Embryonic facial prominence (tissue), 1 donor: ENCODE measurements at regions not wholly inside any gene's neighbourhood (a gene's known extent, or its start where the extent isn't known, plus 50 kb on each side); places are given as distances from the start of the nearest gene placed in this dataset.
"Not testable (repeated sequence)": the region's sequence is repeated elsewhere in the genome, so short reads cannot be mapped to it uniquely, and the experiment has no call there.

Experiments used
- DNase-seq: peaks from one replicate; pipeline ENCODE4 v3.0.0-alpha.2; 2016; ENCODE audit errors: extremely low spot score

DNA sequence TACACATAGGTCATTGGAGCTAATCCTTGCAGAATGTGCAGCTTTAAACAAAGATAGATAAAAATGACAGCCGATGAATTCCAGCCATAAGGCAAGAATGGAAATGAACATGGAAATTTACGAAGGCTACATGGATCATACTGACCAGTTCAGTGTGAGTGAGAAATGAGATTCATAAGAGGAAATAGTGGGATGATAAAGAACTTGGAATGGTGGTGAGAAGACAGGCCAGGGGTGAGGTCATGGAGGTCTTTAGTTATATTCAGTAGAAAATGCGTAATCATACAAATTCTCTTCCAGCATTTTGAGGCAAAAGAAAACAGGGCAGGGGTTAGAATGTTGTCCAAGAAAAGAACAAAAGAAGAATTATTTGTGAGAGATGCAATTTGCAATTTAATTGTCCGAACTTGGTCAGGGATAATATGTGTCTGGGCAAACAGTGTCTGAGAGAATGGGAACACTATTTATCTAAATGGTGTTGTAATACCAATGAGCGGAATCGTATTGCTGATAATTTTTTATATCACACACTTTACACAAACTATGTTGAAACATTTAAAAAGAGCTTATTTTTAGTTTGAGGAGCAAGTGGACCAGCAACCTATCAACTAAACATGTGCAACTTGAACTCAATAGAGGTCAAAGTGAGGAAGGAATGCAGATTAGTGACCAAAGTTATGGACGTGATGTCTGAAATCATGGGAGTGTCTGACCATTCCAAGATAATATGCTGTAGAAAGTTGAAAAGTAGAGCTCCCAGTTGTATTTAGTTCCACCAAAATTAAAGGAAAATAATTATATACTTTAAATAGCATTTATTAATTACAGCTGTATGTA, 739.0 kb upstream of the NCAM2 start:
- DNase-seq, result no peak

DNA sequence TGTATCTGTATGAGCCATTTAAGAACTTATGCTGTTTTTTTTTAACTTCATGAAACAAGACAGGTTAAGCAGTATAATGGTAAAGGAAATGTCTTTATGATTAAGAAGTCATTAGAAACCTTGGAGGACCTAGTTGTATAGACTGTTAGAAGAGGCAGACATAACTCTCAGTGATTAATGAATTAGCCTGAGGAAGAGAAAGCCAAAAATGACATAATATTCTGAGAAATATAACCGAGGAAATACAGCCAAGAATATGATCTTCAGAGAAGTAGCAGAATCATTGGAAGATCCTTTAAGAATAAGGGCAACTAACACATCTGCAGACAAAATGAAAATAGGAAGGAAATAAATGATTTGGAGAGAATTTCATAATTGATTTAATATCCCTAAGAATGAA, 738.1 kb upstream of the NCAM2 start:
- DNase-seq, result no peak

DNA sequence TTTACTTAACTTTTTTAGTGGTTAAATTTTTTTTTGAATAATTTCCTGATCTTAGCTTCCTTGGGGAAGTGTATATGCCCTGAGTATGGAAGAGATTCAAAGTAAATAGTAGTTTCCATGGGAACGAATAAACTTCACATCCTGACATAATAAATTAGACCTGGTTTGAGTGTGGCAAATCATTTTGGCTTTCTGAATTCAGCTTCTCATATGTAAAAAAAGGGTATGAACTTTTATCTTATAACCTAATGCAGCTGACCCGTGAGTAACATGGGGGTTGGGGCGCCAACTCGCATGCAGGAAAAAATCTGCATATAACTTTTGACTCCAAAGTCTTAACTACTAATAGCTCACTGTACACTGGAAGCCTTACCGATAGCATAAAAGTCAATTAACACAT, 736.8 kb upstream of the NCAM2 start:
- no peak for DNase-seq

DNA sequence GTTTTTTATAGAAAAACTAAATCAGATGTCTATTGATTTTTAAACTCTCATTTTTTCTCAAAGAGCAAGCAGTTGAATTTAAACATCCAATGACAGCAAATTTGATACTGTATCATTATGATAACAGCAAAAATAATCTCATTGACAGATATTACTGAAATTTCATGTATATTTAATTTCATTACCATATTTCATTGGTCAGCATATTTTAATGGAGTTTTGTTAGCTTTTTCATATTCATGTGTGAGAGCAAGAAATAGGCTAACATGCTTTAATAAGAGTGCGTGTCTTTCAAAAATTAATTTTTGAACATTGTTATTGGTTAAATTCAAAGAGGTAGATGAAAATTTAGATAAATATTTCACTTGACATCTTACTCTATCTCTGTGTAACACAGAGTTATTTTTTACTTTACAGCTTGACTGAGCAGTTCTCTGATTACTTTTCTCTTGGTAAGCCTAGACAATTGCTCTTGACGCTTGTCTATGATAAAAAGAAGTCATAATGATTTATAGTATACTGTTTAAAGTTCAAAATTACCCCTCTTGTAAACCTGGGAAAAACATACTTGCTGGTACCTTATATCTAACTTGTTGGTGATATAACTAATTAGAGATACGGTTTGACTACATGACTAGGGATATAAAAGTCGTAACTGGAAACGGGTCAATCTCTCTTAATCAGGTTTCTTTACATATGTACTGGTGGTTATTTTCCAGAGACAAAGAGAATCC, 732.3 kb upstream of the NCAM2 start:
- no peak for DNase-seq

DNA sequence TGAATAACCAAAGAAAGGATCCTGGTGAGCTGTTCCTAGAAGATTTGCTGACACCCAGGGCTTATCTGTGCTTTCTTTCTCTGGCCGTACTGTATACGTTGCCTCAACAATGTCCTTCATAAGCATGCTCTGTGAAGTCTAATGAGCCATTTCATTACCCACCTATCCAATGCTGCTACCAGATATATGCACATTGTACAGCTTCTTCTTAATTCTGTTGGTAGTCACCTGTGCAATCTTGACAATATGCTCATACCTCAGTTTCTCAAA, 731.8 kb upstream of the NCAM2 start:
- DNase-seq, result no peak

DNA sequence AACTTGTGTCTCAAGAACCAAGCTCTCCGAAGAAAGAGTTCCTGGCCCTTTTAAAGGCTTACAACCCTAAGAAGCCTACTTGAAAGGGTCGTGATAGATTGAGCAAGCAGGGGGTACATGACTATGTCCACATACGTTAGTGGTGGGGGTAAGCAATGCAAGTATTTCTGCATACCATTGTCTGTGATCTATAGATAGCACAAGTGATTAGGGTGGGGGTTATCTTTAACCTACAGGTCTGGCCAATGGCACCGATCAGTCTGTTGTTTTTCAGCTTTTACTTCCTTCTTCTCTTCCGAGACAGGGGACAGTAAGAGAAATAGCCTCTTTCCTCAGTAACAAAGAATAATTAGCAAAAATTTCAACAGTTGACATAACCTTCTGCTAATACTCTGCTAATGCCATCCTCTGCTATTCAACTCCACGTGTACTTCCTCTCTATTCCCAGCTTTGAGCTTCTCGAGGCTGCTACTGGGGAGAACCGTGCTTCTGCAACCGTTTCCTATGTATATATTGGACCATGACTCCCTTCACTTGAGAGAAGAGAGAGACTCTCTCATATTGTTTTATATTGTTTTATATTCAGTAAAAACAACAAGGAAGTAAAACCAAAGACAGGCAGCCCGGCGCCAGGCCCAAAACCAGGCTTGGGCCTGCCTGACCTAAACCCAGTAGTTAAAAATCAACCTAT, 727.7 kb upstream of the NCAM2 start:
- no peak for DNase-seq

DNA sequence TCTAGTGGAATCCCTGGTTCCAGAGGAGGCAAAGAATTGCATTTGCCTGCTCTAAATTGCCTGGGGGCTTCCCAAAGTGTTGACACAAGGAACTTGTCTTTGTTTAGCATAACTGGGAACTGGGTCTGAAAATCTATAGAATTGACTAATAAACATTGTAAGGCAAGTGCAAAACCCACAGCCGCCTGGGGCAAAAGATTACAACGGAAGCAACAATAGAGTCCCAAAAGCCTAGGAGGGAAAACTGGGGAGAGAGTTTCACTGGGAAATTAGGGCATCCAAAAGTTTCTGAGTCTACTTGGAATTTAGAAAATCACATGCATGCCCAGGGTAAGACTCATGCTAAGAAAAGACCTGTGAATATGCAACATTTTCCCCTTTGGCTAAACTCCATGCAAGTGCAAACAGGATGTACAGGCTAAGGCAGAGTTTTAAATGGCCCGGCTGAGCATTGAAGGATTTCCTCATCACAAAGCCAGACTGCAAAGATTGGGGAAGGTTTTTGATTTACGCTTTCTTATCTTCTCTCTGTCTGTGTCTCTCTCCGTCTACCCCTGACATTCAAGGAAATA, 725.3 kb upstream of the NCAM2 start:
- no peak for DNase-seq

DNA sequence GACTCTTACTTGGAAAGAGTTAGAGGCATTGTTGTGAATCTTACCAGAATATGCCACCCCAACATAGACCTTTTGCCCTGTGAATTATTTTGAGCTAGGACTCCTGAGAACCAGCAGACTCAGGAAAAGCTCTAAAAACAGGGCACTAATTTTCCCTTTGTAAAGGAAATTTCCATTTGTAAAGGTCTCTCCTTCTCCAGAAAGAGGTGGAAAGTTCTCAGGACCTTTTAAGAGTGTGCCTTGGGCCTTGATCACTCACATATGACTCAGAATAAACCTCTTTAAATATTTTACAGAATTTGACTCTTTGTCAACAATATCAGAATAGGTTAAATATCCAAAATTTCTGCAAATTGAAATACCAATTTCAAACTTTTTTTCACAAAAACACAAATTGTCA, 721.8 kb upstream of the NCAM2 start:
- DNase-seq, result no peak

DNA sequence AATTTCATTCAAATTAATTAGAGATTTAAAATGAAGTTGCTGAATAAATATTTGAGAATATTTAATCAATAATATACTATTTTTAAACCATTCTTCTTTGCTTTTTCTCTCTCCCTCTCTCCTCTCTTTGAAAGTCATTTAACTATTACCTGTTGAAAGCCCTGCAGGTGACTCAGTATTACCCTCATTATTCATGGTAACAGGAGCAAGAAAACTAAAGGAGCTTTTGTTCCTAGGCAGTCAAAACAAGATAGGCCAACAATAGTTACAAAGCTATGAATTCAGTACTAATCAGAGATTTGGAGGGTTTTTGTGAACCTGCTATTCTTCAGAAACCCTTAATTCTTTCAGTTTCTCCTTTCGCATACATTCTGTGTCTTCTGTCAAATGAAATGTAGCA, 721.3 kb upstream of the NCAM2 start:
- no peak for DNase-seq

DNA sequence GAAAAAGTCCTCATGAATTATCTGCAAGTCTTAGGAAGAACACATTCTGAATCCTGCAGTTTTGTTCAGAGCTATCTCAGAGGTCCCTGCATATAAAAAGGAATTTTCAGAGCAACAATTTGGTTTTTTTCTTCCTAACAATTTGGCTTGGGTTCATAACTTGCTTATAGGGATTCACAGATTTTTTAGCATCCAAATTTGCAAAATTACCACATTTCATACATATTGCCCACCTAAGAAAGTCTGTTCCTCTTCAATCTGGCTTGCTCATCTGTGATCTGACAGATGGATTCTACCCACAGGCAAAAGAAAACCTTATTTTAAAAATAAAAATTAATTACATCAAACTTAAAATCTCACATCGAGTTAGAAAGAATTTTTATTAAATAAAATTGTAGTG, 714.4 kb upstream of the NCAM2 start:
- no peak for DNase-seq

DNA sequence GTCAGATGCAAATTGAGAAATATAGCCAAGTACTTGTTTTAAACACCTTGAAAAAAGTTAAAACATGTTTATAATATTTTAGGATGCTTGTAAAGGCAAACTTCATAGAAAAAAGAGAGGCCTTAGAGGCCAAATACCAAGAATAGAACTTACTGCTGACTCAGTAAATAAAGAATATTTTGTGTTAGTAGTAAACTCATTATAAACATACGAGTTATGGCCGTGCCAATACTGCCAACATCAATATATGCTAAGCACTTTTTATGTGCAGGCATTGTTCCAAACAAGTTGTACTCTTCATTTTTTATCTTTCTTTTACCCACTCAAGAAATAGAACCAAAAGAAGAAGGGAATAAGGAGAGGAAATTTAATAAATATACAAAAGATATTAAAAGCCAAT, 705.9 kb upstream of the NCAM2 start:
- no peak for DNase-seq

DNA sequence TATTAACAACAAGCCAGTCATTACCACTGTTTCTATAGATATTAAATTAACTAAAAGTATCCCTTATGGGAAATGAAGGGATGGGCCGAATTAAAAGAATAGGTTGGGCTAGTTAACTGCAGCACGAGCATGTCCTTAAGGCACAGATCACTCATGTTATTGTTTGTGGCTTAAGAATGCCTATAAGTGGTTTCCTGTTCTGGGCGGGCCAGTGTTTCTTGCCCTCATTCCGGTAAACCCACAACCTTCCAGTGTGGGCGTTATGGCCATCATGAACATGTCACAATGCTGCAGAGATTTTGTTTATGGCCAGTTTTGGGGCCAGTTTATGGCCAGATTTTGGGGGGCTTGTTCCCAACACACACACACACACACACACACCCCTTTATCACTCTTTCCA, 705.4 kb upstream of the NCAM2 start:
- not testable (repeated sequence) for DNase-seq

DNA sequence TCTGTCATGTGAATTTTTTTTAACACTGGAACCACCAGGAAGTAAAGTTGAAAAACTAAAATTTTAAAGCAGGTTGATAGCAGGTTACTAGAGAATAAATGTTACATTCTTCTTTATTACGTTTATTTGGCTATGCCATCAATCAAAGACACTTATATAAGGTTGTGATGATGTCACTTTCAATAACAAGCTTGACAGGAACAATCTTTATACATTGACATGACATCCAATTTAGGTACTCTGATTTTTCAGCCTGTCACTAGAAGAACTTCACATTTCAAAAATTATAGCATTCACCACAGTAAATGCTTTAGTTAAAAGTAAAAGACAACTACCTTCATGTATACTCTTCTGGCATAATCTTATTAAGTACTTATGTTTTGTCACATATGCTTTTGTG, 696.8 kb upstream of the NCAM2 start:
- DNase-seq, result no peak

DNA sequence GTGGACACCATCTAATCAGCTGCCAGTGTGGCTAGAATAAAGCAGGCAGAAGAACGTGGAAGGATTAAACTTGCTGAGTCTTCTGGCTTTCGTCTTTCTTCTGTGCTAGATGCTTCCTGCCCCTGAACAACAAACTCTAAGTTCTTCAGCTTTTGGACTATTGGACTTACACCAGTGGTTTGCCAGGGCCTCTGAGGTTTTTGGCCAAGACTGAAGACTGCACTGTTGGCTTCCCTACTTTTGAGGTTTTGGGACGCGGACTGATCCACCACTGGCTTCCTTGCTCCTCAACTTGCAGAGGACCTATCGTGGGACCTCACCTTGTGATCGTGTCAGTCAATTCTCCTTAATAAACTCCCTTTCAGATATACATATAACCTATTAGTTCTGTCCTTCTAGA, 696.1 kb upstream of the NCAM2 start:
- DNase-seq, result no peak

DNA sequence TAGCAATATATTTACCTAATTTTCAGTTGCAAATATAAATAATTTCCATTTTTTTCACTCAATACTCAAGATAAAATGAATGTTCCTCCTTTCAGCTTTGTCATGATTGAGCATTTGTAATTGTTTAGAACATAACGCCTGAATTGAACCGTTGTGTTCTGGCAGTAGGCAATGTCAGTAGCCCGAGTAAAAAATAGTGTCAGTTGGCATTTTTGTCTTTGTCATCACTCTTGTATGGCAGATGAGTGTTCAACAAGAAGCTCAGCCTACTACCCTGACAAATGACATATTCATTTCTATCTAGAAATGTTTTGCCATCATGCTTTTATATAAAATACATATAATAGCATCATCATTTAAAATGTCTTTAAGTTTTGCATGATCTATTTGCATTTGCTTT, 691.4 kb upstream of the NCAM2 start:
- no peak for DNase-seq

DNA sequence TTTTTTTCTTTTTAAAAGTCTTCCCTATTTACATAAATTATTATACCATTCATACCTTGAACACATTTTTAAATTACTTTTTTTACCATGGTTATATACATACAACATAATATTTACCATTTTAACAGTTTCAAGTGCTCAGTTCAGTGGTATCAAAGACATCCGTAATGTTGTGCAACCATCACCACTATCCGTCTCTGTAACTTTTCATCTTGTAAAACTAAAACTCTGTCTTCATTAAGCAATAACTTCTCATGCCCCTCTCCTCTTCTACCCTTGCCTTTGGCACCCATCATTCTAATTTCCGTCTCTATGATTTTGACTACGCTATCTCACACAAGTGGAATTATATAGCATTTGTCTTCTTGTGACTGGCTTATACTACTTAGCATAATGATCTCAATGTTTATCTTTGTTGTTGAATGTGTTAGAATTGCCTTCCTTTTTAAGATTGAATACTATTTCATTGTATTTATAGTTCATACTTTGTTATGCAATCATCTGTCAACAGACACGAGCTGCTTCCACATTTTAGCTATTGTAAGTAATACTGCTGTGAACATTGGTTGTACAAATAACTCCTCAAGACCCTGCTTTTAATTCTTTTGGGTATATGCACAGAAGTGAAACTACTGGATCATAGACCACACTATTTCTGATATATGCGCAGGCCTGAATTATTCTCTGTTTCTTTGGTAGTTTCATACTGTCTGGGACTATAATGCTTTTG, 689.5 kb upstream of the NCAM2 start:
- no peak for DNase-seq

DNA sequence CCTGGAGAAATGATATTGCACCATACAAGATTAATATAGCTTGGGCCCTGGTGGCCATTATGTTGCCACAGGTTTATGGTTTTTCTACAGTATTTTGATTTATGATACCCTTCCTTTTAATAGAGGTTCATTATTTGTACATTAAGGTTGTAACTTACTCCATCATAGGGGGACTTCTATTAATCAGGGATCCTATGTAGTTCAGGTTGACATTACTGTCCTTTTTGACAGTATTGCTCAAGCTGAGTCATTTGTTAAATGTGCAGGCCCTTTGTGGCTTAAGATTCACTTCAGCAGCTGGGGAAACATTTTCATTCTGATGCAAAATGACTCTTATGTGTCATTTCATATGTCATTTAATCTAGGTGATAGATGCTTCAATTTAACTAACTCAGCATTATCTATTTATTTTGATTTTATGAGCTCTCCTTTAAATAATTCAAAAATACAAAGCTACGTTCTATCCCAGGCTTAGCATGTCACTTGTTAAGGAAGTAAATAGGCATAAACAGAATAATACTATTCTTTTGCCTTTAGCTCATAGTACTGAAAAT, 686.9 kb upstream of the NCAM2 start:
- no peak for DNase-seq

DNA sequence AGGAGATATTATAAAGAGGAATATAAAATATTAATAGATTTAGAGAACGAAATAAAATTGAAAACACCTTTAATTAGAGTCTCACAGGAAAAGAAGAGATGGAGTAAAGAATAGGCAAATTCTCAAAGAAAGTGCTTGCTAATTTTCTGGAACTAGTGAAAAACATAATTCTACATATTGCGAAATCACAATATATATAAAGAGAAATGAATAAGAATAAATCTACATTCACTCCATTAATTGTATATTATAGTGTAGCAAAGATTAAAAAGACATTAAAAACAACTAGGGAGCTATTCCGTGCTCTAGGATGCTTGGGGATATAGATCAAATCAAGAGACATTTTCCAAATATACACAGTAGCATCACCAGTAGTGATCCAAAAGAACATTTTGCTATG, 685.2 kb upstream of the NCAM2 start:
- DNase-seq, result no peak

DNA sequence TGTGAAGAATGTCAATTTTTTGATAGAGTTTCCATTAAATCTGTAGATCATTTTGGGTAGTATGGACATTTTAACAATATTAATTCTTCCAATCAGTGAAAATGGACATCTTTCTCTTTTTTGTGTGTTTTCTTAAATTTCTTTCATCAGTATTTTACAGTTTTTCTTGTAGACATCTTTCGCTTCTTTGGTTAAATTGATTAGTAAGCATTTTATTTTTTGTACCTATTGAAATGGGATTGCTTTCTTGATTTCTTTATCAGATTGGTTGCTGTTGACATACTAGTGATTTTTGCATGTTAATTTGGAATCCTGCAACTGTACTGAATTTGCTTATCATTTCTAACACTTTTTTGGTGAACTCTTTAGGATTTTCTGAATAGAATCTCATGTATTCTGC, 683.2 kb upstream of the NCAM2 start:
- no peak for DNase-seq

DNA sequence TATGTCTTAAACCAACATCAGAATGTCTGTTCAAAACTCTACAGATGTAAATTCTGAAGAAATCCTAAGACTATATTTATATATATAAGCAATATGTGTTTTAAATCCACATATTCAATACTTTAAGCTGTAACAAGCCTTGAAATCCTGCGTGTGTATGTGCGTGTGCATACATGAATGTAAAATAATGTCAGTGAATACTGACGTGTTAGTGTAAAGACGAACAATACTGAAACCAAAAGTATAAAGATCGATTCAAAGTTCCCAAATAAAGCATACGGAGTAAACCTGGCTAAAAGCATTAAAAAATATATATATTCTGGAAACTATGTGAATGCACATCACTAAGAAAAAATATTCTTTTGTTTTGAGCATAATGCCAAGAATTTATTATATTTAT, 668.6 kb upstream of the NCAM2 start:
- DNase-seq, result no peak

DNA sequence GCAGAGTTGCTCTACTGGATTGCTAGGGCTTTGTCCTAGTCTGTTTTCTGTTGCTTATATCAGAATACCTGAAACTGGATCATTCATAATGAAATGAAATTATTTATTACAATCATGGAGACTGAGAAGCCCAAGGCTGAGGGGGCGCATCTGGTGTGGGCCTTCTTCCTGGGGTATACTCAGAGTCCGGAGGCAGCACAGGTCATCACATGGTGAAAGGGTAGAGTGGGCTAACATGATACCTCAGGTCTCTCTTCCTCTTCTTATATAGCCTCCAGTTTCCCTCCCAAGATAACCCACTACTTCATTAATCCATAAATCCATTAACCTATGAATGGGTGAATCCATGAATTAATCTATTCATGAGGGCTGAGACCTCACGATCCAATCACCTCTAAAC, 667.6 kb upstream of the NCAM2 start:
- no peak for DNase-seq

DNA sequence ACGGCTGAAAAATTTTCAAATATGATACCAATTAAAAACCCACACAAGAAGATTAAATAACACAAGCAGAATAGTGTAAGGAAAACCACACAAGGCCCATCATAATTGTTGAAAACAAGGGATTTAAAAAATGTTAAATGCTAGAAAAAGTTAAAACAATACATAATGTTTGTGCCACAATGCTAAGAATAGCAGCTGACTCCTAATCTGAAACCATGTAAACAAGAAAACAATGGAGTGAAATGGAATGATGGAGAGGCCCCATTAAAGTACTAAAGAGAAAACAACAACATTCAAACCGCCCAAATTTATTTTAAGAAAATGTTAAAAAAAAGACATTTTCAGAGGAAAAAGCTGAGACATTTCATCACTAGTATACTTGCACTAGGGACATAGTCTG, 663.6 kb upstream of the NCAM2 start:
- no peak for DNase-seq
